ENCODE measurements at regions not wholly inside any gene's neighbourhood (a gene's known extent, or its start where the extent isn't known, plus 50 kb on each side); places are given as distances from the start of the nearest gene placed in this dataset.

- H3K79me2 ChIP-seq (ENCODE audit: insufficient read depth, low read length) = no peaks in the 10 kb centered on the region
- H2AFZ ChIP-seq (ENCODE audit: low read depth, low read length) = no peak overlapping the region
- DNase-seq (no peak), ATAC-seq (ENCODE audit: insufficient read depth, low read depth) (no peak)
- no peak for TF ChIP-seq CTCF (IDR thresholded peaks at IDR 0.05; ENCODE audit: borderline replicate concordance, extremely low read depth, low read length, poor library complexity, severe bottlenecking)
- TF ChIP-seq EZH2 (IDR thresholded peaks at IDR 0.05; ENCODE audit: borderline replicate concordance, low read depth, low read length, severe bottlenecking) = no peak
- H3K4me1 ChIP-seq (ENCODE audit: insufficient read depth, low read length) = no peaks in the 10 kb centered on the region
- H3K4me3 ChIP-seq (ENCODE audit: low read depth in 1 of 2, low read length in 2 of 2) = no peak overlapping the region
- no peak overlapping the region for H3K4me2 ChIP-seq (ENCODE audit: insufficient read depth, low read length)
- no peaks in the 10 kb centered on the region for H4K20me1 ChIP-seq (ENCODE audit: insufficient read depth, low read length)
- H3K9ac ChIP-seq (ENCODE audit: low read depth, low read length) = no peak overlapping the region
- H3K9me3 ChIP-seq (ENCODE audit: insufficient read depth, low read length, severe bottlenecking) = no peaks in the 10 kb centered on the region
- H3K27ac ChIP-seq (ENCODE audit: low read length) = no peak overlapping the region
- no peaks in the 10 kb centered on the region for H3K36me3 ChIP-seq (ENCODE audit: insufficient read depth, low read length)
- H3K27me3 ChIP-seq (ENCODE audit: insufficient read depth, low read length, poor library complexity) = peaks cover 10% of the 10 kb centered on the region
Measured at GRCh38 chr3:194967151-194968117, 281.8 kb downstream of the FAM43A start.

- DNase-seq (no peak), ATAC-seq (ENCODE audit: insufficient read depth, low read depth) (no peak)
- no peaks in the 10 kb centered on the region for H3K36me3 ChIP-seq (ENCODE audit: insufficient read depth, low read length)
- H3K79me2 ChIP-seq (ENCODE audit: insufficient read depth, low read length) = no peaks in the 10 kb centered on the region
- H4K20me1 ChIP-seq (ENCODE audit: insufficient read depth, low read length) = no peaks in the 10 kb centered on the region
- no peaks in the 10 kb centered on the region for H3K4me1 ChIP-seq (ENCODE audit: insufficient read depth, low read length)
- H3K9ac ChIP-seq (ENCODE audit: low read depth, low read length) = no peak overlapping the region
- H3K27me3 ChIP-seq (ENCODE audit: insufficient read depth, low read length, poor library complexity) = peaks cover 10% of the 10 kb centered on the region
- H3K9me3 ChIP-seq (ENCODE audit: insufficient read depth, low read length, severe bottlenecking) = no peaks in the 10 kb centered on the region
- no peak for TF ChIP-seq CTCF (IDR thresholded peaks at IDR 0.05; ENCODE audit: borderline replicate concordance, extremely low read depth, low read length, poor library complexity, severe bottlenecking)
- TF ChIP-seq EZH2 (IDR thresholded peaks at IDR 0.05; ENCODE audit: borderline replicate concordance, low read depth, low read length, severe bottlenecking) = no peak
- no peak overlapping the region for H3K4me2 ChIP-seq (ENCODE audit: insufficient read depth, low read length)
- no peak overlapping the region for H3K27ac ChIP-seq (ENCODE audit: low read length)
- H3K4me3 ChIP-seq (ENCODE audit: low read depth in 1 of 2, low read length in 2 of 2) = no peak overlapping the region
- H2AFZ ChIP-seq (ENCODE audit: low read depth, low read length) = no peak overlapping the region
Measured at GRCh38 chr3:194970066-194970465, 284.4 kb downstream of the FAM43A start.

- Histone ChIP-seq H3K27me3 (ENCODE audit: insufficient read depth, low read length, poor library complexity) (peaks cover 8% of the 10 kb centered on the region), H3K79me2 (ENCODE audit: insufficient read depth, low read length) (no peaks in the 10 kb centered on the region), H3K4me1 (ENCODE audit: insufficient read depth, low read length) (no peaks in the 10 kb centered on the region), H3K27ac (ENCODE audit: low read length) (no peak overlapping the region), H3K36me3 (ENCODE audit: insufficient read depth, low read length) (no peaks in the 10 kb centered on the region), H3K4me3 (ENCODE audit: low read depth in 1 of 2, low read length in 2 of 2) (no peak overlapping the region), H4K20me1 (ENCODE audit: insufficient read depth, low read length) (no peaks in the 10 kb centered on the region), H2AFZ (ENCODE audit: low read depth, low read length) (no peak overlapping the region), H3K4me2 (ENCODE audit: insufficient read depth, low read length) (no peak overlapping the region), H3K9me3 (ENCODE audit: insufficient read depth, low read length, severe bottlenecking) (no peaks in the 10 kb centered on the region), H3K9ac (ENCODE audit: low read depth, low read length) (no peak overlapping the region)
- TF ChIP-seq EZH2 (IDR thresholded peaks at IDR 0.05; ENCODE audit: borderline replicate concordance, low read depth, low read length, severe bottlenecking) (no peak), CTCF (IDR thresholded peaks at IDR 0.05; ENCODE audit: borderline replicate concordance, extremely low read depth, low read length, poor library complexity, severe bottlenecking) (no peak)
- no peak for DNase-seq
- ATAC-seq (ENCODE audit: insufficient read depth, low read depth) = no peak
Measured at GRCh38 chr3:194971009-194971408, 285.3 kb downstream of the FAM43A start.
